Adrenal gland (tissue), 5 donors: ENCODE measurements at regions not wholly inside any gene's neighbourhood (a gene's known extent, or its start where the extent isn't known, plus 50 kb on each side); places are given as distances from the start of the nearest gene placed in this dataset.

Experiments used
- POLR2A ChIP-seq, 2 donors: fragments of 450-650 bp; IDR thresholded peaks; one replicate each; pipeline ENCODE4 v1.6.1; 2017; ENCODE audit warnings: antibody characterized with exemption in 2 of 2, mild to moderate bottlenecking in 2 of 2, moderate library complexity in 1 of 2
- TF ChIP-seq, protein P1 (sequence below), 6 experiments: fragments of 450-650 bp in 4 of 6; fragments of 200-600 bp in 2 of 6; sonication (generic) in 1 of 6; IDR thresholded peaks; 1 replicate in 5 of 6; 2 replicates in 1 of 6; pipeline versions ENCODE4 v1.5.1 to v1.8.0; 2016 to 2021; ENCODE audit warnings: antibody characterized with exemption in 6 of 6, mild to moderate bottlenecking in 2 of 6, moderate library complexity in 1 of 6
- donor health status: DM: no; HTN: no; CAD: no.

DNA sequence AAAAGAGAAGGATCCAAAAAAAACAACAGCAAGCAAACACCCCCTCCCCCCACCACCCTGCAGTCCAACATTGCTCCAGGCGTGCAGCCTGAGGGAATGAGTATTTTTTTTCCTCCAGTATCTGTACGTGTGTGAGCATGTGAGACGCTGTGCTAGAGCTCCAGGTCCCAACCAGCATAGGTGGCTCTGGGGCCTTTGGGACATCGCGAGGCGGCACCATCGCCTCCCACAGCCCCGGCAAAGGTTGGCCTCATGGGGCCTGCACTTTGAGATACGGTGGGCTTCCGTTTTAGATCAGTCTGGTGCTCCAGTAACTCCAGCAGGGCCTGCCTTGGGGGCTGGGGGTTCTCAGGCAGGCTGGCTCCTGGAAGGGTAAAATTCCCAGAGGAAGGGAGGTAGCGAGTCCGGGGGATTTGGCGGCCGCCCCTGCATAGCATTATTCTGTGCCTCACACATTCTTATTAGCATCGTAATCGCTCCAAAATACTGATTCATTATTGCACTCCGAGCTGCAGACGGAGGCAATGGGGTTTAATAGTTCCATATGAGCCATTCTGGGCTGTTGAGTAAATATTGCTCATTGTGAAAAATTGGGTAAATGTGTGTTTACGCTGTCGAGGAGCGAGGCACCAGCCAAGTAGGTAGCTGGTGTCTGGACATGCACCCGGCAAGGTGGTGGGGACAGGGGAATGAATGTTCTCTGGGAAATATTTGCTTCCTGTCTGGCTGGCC, 143.1 kb upstream of the MYL2 start:
- TF ChIP-seq, protein P1, sequence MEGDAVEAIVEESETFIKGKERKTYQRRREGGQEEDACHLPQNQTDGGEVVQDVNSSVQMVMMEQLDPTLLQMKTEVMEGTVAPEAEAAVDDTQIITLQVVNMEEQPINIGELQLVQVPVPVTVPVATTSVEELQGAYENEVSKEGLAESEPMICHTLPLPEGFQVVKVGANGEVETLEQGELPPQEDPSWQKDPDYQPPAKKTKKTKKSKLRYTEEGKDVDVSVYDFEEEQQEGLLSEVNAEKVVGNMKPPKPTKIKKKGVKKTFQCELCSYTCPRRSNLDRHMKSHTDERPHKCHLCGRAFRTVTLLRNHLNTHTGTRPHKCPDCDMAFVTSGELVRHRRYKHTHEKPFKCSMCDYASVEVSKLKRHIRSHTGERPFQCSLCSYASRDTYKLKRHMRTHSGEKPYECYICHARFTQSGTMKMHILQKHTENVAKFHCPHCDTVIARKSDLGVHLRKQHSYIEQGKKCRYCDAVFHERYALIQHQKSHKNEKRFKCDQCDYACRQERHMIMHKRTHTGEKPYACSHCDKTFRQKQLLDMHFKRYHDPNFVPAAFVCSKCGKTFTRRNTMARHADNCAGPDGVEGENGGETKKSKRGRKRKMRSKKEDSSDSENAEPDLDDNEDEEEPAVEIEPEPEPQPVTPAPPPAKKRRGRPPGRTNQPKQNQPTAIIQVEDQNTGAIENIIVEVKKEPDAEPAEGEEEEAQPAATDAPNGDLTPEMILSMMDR (IDR thresholded peaks at IDR 0.05), result no peak
- no peak for TF ChIP-seq POLR2A (IDR thresholded peaks at IDR 0.05)
